ENCODE measurements at regions not wholly inside any gene's neighbourhood (a gene's known extent, or its start where the extent isn't known, plus 50 kb on each side); places are given as distances from the start of the nearest gene placed in this dataset.

DNA sequence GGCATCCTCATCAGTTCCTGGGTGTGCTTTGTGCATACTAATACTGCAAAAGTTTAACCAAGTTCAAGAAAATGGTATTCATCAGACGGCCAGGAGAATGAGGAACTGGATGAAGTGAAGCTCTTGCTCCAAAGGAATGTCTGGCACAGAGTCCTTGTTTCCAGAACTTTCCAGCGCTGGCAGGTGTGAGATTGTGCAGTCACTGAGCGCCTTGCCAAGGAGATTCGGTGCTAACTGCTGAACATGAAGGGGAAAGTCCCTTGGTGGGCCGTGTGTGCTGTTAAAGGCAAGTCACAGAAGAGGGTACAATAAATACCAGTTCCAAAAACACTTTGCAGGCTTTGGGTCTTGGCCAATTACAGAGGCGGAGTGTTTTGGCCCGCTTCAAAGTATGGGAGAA, 262.3 kb upstream of the SOX4 start:
- peak; percentile 55 for ATAC-seq
- WGBS, 2 donors (ENCODE audit: low coverage in 1 of 2), result 14 to 25% methylated on average over 4 to 7 of the region's 7 CpGs
- H3K4me1 ChIP-seq, result peaks cover 0 to 9% (median 0%) of the 10 kb centered on the region in 3 donors
- H3K27ac ChIP-seq, result peak overlapping the region in 1 of 4 donors; percentile 7
- H3K27me3 ChIP-seq, result no peaks in the 10 kb centered on the region
- H3K4me3 ChIP-seq, result no peak overlapping the region
- H3K9me3 ChIP-seq, result no peaks in the 10 kb centered on the region
- no peaks in the 10 kb centered on the region for H3K36me3 ChIP-seq
- no peak for TF ChIP-seq POLR2A (IDR thresholded peaks at IDR 0.05)
- TF ChIP-seq, protein P1, sequence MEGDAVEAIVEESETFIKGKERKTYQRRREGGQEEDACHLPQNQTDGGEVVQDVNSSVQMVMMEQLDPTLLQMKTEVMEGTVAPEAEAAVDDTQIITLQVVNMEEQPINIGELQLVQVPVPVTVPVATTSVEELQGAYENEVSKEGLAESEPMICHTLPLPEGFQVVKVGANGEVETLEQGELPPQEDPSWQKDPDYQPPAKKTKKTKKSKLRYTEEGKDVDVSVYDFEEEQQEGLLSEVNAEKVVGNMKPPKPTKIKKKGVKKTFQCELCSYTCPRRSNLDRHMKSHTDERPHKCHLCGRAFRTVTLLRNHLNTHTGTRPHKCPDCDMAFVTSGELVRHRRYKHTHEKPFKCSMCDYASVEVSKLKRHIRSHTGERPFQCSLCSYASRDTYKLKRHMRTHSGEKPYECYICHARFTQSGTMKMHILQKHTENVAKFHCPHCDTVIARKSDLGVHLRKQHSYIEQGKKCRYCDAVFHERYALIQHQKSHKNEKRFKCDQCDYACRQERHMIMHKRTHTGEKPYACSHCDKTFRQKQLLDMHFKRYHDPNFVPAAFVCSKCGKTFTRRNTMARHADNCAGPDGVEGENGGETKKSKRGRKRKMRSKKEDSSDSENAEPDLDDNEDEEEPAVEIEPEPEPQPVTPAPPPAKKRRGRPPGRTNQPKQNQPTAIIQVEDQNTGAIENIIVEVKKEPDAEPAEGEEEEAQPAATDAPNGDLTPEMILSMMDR (IDR thresholded peaks at IDR 0.05), result no peak
- TF ChIP-seq EP300 (IDR thresholded peaks at IDR 0.05), result no peak
- TF ChIP-seq POLR2AphosphoS5 (IDR thresholded peaks at IDR 0.05), result no peak

DNA sequence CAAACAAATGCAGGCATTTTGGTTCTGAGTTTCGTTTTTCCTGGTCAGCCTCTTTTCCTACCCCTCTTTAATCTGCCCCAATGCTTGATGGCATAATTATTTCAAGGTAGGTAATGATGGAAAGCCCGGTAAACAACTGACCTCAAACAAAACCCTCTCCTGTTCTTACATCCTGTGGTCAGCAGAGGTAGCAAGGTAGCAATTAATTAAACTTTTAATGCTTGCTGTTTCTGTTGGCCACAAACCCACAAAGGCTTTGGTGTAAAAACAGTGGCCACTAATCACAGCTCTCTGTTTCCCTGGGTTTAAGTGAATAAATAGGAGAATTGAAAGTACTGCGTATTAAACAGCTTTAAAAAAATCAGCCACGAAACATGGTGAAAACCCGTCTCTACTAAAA, 261.5 kb upstream of the SOX4 start:
- Histone ChIP-seq H3K4me1 (peaks cover 0 to 9% (median 0%) of the 10 kb centered on the region in 3 donors), H3K9me3 (peaks cover 0 to 3% (median 0%) of the 10 kb centered on the region in 3 donors), H3K27ac (no peak overlapping the region), H3K27me3 (no peaks in the 10 kb centered on the region), H3K4me3 (no peak overlapping the region), H3K36me3 (no peaks in the 10 kb centered on the region)
- 80 to 90% methylated on average over 1 to 5 of the region's 5 CpGs for WGBS, 2 donors (ENCODE audit: low coverage in 1 of 2)
- ATAC-seq, result no peak
- TF ChIP-seq POLR2AphosphoS5 (IDR thresholded peaks at IDR 0.05) (no peak), EP300 (IDR thresholded peaks at IDR 0.05) (no peak), POLR2A (IDR thresholded peaks at IDR 0.05) (no peak)

DNA sequence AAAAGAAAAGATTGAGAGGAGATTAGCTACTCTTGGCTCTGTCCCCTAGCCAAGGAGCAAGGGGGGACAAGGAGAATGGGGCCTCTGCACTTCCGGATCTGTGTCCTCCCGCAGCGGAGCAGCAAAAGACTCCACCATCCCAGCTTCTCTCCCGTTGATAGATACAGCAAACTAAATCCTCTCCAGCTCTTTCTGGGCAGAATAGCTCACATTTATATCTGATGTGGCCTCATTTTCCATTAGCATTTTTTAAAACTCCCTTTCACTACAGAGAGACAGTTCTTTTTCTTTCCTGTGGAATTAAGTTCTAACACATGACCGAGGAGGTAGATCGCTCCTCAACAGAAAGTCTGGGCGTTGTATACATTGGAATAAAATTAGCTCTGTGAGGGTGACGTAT, 260.9 kb upstream of the SOX4 start:
- ATAC-seq, result no peak
- Histone ChIP-seq H3K4me3 (peak overlapping the region in 1 of 2 donors; percentile 8), H3K4me1 (peaks cover 0 to 9% (median 0%) of the 10 kb centered on the region in 3 donors), H3K36me3 (no peaks in the 10 kb centered on the region), H3K27me3 (no peaks in the 10 kb centered on the region), H3K27ac (no peak overlapping the region), H3K9me3 (peaks cover 0 to 4% (median 0%) of the 10 kb centered on the region in 3 donors)
- TF ChIP-seq POLR2AphosphoS5 (IDR thresholded peaks at IDR 0.05), result no peak
- TF ChIP-seq, protein P1 (IDR thresholded peaks at IDR 0.05), result no peak
- no peak for TF ChIP-seq POLR2A (IDR thresholded peaks at IDR 0.05)
- TF ChIP-seq EP300 (IDR thresholded peaks at IDR 0.05), result no peak
- 32 to 74% methylated on average over 8 of the region's 8 CpGs for WGBS, 2 donors (ENCODE audit: low coverage in 1 of 2)

DNA sequence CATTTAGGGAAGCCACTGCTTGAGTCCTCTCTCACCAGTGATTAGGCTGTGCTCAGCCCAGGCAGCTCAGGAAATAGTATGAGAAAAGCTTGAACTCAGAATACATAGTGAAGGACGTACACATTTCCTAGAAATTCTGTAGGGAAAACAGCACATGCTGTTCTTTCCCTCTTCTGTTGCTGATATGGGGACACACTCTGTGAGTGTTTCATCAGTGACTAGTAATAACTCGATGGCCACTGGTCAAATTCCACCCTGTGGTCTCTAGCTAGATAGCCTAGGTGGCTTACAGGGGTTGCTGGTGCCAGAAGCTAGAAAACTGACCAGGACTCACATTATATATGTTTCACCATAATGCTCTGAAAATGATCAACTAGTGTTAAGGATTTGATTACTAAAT, 259.8 kb upstream of the SOX4 start:
- Histone ChIP-seq H3K36me3 (no peaks in the 10 kb centered on the region), H3K4me1 (peaks cover 0 to 9% (median 0%) of the 10 kb centered on the region in 3 donors), H3K27me3 (no peaks in the 10 kb centered on the region), H3K9me3 (peaks cover 0 to 4% (median 0%) of the 10 kb centered on the region in 3 donors), H3K4me3 (no peak overlapping the region), H3K27ac (no peak overlapping the region)
- WGBS, 2 donors (ENCODE audit: low coverage in 1 of 2), result 80 to 94% methylated on average over 1 to 2 of the region's 2 CpGs
- TF ChIP-seq EP300 (IDR thresholded peaks at IDR 0.05) (no peak), POLR2A (IDR thresholded peaks at IDR 0.05) (no peak), POLR2AphosphoS5 (IDR thresholded peaks at IDR 0.05) (no peak)
- TF ChIP-seq, protein P1 (IDR thresholded peaks at IDR 0.05), result no peak
- no peak for ATAC-seq

DNA sequence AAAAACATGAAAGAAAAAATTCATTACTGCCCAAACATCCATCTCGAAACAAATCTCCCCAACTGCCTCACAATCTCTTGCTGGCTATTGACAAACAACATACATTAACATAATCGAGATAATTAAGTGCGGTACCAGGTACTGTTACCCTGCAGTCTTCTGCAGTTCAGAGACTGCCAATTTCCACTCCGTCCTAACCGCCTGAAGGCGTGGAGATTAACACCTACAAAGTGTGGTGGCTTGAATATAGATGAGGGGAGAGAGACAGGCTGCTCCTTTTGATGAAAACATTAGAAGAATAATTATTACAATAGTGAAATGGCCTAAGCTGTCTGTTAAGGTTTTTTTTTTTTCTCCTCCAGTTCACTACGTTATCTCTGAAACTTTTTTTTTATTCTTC, 258.9 kb upstream of the SOX4 start:
- no peak overlapping the region for H3K4me3 ChIP-seq
- H3K27me3 ChIP-seq, result no peaks in the 10 kb centered on the region
- H3K4me1 ChIP-seq, result peaks cover 0 to 9% (median 0%) of the 10 kb centered on the region in 3 donors
- H3K9me3 ChIP-seq, result peaks cover 0 to 4% (median 0%) of the 10 kb centered on the region in 3 donors
- WGBS, 2 donors (ENCODE audit: low coverage in 1 of 2), result 91 to 96% methylated on average over 7 of the region's 7 CpGs
- no peaks in the 10 kb centered on the region for H3K36me3 ChIP-seq
- no peak overlapping the region for H3K27ac ChIP-seq
- ATAC-seq, result no peak
- no peak for TF ChIP-seq POLR2A (IDR thresholded peaks at IDR 0.05)
- TF ChIP-seq, protein P1 (IDR thresholded peaks at IDR 0.05), result no peak
